ENCODE measurements at regions not wholly inside any gene's neighbourhood (a gene's known extent, or its start where the extent isn't known, plus 50 kb on each side); places are given as distances from the start of the nearest gene placed in this dataset.
"Not testable (repeated sequence)": the region's sequence is repeated elsewhere in the genome, so short reads cannot be mapped to it uniquely, and the experiment has no call there.

DNA sequence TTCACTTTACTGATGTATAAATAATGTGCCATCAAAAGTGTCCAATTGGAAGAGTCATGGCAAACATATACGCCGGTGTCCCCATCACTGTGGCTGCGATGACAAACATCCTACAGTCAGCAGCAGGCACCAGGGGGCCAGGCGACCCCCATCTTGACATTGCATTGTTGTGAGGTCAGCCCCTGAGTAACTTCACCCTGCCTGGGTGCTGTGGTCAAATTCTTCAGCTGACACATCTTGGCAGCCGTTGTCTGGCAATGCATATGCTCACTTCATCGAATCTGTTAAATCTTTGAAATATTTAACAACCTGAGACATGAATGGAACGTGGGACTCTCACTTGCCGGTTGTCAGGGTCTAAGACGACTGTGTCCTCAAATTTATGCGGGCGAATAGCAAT, 430.9 kb downstream of the BRD1 start:
- DNase-seq (ENCODE audit: low read depth): no peak

DNA sequence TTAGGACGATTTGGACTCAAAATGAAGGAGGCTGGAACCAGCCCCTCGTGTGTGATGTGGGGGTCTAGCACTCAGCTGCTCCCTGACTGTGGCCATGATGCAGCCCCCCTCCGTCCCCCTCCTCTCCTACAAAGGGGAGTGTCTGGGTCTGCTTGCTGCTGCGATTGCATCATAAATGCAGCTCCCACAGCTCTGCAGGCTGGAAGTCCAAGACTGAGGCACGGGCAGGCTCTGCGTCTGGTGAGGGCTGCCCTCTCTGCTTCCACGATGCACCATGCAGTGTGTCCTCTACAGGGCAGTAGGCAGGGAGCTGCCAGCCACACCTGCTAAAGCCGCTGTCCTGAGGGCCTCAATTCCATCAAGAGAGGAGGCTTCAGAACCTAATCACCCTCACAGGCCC, 432.1 kb downstream of the BRD1 start:
- DNase-seq (ENCODE audit: low read depth): no peak

DNA sequence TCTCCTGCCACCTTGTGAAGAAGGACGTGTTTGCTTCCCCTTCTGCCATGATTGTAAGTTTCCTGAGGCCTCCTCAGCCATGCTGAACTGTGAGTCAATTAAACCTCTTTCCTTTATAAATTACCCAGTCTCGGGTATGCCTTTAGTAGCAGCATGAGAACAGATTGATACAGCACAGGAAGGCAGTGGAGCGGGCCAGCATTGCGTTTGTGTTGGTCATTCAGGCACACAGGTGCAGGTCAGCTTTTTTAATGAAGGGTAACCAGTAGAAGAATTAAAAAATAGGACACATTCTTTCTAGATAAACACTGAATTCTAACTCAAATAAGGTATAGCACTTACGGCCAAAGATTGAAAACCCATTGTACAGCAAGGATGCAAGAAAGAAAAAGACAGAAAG, 432.6 kb downstream of the BRD1 start:
- not testable (repeated sequence) for DNase-seq (ENCODE audit: low read depth)

DNA sequence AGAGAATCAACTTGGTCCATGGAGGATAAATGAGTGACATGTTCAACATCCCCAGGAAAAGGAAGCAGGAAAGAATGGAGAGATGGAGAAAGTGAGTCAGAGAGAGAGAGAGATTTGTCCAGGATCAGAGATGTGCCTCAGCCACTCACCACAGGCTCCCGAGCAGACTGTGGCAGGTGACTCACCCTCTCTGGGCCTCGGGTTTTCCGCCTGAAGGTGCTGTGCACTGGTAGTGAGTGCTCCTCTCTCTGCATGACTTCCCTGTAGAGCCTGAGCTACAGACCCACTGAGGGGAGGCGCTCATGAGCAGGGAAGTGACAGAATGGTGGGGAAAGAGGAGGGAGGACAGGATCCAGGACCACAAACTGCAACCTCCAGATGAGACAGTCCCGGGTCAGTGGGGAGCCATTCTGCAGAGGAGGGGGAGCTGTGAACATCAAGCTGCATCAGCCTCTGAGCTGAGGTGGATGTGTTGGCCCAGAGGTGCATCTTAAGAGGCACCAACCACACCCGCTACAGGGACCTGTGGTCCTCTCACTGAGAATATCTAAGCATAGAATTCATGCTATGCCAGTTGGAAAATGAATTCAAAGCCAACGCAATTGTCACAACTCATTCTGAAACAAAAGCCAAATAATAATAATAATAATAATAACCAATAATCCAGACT, 433.4 kb downstream of the BRD1 start:
- no peak for DNase-seq (ENCODE audit: low read depth)

DNA sequence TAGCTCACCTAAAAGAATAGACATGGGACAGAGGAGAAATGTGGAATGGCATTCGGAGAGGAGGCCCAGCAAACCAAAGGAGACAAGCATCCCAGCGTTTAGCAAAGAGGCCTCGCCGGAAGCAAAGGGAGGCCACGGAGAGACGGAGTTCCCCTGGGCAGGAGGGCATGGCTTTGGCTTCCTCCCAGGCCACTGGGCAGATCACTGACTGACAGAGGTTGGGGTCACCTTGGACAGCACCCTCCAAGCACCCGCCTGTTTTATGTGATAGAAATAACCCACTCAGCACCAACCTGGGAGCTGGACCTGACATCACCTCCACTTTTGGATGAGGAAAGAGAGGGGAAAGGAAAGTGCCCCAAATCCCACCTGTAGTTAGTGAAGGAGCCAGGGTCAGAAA, 434.1 kb downstream of the BRD1 start:
- no peak for DNase-seq (ENCODE audit: low read depth)

DNA sequence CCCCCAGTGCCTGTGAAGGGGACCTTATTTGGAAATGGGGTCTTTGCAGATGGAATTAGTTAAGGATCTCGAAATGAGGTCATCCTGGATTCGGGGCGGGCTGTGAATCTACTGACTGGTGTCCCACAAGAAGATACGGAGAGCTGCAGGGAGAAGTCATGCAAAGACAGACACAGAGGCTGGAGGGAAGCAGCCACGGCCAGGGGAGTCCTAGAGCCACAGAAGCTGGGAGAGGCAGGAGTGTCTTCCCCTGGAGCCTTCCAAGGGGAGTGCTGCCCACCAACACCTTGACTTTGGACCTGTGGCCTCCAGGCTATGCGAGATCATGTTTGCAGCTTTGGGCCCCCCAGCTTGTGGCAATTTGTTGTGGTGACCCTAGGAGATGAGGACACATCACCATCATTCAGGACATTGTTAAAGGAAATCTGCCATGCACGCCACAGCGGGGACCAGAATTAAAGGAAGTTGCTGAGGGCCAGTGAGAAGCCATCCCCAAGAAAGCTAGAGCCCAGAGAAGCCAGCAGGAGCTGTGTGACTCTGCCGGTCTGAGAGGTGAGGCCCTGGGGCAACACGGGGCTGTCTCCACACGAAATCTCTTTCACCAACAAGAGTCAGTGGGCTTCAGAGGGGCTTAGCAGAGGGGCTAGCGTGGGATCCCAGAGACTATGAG, 434.7 kb downstream of the BRD1 start:
- DNase-seq (ENCODE audit: low read depth): no peak

DNA sequence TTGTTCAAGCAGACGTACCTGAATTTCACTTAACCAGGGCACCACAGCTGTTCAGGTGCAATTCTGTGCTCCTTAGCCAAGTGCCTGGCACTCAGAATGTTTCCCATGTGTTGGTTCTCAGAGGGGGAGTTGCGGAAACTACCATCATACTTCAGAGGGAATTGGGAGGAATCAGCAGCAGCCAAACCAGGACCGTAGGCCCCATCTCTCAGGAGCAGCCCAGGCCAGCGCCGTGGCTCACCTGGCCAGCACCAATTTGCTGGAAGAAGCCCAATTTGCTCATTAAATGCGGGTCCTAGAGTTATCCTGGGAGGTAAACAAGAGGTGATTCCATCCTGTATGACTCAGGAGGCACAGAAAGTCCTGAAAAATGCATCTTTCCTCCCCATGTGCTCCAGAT, 435.4 kb downstream of the BRD1 start:
- DNase-seq (ENCODE audit: low read depth): no peak

DNA sequence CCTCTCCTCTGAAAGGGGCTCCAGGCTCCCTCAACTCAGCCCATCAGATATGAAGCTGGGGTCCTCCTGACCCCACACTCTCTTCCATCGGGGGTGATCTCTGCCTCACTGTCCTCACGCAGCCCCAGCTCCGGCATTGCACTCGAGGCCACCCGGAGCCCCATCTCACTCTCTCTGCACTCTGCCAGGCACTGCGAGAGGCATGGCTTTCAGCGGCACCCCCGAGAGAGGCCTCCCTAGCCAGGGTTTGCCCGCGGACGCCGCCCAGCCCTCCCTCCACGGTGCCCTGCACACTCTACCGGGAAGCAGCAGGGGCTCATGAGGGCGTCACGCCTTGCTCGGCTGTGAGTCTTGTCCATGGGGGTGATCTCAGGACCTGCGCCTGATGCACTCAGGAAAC, 436.2 kb downstream of the BRD1 start:
- no peak for DNase-seq (ENCODE audit: low read depth)

DNA sequence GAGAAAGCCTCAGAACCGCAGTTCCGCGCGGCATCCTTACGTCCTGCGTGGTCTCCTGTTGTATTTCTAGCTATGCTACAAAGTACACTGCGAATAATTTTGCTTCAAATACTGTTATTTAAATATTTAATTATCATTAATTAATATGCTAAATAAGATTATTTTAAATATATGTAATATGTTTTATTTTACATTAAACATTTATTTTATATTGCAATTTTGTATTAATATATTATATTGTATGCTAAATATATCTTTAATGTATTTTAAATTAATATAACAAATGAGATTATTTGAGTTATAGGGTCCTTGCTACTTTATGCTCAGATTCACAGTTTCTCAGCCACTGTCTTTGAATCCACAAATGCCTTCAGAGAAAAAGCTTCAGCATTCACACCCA, 436.7 kb downstream of the BRD1 start:
- no peak for DNase-seq (ENCODE audit: low read depth)

DNA sequence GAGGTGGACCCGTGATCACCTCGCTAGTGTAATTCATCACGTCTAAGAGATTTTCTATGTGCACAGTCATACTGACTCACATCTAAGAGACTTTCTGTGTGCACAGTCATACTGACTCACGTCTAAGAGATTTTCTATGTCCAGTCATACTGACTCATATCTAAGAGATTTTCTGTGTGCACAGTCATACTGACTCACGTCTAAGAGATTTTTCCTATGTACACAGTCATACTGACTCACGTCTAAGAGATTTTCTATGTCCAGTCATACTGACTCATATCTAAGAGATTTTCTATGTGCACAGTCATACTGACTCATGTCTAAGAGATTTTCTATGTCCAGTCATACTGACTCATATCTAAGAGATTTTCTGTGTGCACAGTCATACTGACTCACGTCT, 443.8 kb downstream of the BRD1 start:
- not testable (repeated sequence) for DNase-seq (ENCODE audit: low read depth)

DNA sequence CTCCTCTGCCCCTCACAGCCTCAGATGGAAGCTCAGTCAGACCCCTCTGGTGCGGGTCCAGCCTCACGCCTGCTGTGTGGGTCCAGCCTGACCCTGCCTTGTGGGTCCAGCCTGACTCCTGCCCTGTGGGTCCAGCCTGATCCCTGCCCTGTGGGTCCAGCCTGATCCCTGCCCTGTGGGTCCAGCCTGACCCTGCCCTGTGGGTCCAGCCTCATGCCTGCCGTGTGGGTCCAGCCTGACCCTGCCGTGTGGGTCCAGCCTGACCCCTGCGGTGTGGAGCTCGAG, 445.3 kb downstream of the BRD1 start:
- no peak for DNase-seq (ENCODE audit: low read depth)

DNA sequence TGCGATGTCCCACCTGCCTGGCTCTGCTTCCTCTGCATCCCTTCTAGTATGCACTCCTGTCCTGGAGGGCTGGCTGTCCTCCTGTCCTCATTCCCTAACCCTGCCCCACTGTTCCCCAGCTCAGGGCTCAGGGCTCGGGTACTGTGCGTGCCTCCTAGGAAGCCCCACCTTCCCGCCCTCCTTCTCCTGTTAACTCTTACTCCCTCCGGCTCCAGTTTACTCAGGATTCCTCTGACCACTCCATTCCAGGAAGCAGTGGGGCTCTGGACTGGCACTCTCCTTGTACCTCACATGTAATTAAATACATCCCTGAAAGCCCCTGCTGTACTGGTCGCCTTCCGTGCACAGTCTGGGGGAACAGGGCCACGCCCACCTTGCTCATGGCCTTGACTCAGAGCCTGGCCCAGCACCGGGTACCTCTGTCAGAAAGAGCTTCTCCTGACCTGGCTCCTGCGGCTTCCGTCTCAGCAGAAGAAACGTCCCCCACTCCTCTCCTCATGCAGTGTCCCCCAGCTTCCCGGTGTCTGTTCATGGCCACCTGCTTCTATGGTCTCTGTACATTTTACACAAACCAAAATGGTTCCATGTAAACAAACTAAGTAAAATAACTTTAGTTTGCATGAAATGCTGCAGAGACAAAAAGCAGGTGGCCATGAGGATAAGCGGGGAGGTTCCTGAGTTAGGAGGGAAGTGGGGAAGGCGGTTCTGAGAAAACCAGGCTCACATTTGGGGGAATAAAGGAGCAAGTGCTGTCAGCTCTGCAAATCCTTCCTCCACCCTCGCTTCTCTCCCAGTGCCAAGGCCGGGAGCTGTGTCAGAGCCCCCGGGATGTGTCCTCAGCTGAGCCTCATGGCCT, 445.9 kb downstream of the BRD1 start:
- DNase-seq (ENCODE audit: low read depth): no peak

DNA sequence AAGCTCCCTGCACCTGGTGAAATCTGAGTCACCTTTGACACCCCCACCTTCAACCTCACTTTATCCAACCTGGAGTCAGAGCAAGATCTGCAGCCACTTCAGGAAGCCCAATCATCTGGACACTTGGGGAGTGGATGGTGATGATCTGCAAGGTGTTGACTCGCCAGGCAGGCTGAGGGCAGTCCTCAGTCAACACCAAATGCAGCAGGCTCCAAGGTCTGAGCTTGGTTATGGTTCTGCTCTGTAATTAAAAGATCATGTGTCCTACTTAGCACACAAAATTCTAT, 446.9 kb downstream of the BRD1 start:
- DNase-seq (ENCODE audit: low read depth): no peak

DNA sequence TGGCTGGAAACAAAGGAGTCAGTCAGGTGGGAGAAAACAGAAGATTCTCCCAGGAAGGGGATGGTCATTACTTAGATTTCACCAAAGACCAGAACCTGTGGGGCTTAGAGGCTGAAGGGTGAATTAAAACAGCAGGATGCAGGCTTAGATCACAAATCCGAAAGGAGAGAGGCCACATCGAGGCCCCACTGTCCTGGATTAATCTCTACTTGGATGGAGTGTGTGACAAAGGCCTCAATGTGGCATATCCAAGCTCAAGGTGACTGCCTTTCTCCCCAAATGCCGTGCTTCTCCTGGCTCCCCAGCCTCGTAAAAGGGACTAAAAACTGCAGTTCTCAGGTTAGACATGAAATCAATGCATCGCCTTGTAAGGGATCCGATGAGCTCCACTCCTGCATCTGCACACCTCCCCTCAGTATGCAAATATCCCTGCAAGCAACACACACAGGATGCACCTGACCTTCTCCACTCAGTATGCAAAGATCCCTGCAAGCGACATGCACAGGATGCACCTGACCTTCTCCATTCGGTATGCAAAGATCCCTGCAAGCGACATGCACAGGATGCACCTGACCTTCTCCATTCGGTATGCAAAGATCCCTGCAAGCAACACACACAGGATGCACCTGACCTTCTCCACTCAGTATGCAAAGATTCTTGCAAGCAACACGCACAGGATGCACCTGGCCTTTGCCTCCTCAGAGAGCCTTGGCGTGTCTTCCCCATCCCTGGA, 447.4 kb downstream of the BRD1 start:
- DNase-seq (ENCODE audit: low read depth): no peak

DNA sequence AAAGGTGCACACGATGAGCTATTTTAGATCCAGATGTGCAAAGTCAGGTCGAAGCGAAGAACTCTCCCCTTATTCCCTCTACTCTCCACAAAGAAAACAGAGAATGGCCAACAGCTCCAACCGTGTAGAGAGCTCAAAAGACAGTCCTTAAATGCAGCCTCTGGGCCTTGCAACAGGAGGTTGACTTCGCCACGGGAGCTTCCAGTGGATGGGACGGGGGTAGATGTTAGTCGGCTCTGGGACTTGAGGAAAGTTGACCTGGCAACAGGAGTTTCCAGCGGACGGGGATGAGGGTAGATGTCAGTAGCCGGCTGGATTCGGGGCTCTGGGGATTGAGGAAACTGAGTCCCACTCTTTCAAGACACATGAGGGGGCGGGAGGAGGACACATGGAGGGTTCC, 450.4 kb downstream of the BRD1 start:
- no peak for DNase-seq (ENCODE audit: low read depth)

DNA sequence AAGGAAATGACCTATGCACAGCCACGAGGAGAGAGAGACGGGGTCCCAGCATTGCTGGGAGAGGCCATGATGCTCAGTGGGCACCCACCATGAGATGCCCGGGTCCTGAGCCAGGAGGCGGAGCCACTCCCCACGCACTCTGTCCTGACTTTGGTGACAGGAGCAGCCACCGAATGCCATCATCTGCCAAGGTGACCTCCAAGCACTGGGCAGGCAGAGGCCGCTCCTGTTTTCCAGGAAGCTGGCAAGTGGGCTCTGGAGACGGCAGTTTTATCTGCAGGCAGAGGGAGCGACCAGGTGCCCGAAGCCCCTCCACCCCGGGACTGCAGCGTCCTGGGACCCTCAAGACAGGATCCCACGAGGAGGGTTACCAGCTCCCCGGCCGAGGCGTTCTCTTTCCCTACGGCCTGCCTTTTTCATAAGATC, 453.9 kb downstream of the BRD1 start:
- DNase-seq (ENCODE audit: low read depth): no peak

DNA sequence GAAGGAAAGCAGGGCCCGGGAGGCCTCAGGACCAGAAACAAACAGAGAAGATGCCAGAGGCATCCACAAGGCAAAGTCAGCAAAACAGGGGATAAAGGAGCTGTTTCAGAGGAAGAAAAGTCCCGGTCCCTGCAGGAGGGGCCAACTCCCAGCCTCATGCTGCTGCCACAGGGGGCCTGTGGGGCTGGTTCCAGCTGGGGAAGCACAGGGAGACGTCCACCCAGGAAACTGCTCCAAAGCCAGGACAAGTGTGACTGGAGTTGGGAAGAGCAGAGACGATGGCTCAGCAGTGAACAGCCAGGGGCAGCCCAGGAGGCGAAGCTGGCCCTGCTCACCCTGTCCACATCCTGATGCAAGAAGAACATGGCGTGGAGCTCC, 454.4 kb downstream of the BRD1 start:
- DNase-seq (ENCODE audit: low read depth): no peak

DNA sequence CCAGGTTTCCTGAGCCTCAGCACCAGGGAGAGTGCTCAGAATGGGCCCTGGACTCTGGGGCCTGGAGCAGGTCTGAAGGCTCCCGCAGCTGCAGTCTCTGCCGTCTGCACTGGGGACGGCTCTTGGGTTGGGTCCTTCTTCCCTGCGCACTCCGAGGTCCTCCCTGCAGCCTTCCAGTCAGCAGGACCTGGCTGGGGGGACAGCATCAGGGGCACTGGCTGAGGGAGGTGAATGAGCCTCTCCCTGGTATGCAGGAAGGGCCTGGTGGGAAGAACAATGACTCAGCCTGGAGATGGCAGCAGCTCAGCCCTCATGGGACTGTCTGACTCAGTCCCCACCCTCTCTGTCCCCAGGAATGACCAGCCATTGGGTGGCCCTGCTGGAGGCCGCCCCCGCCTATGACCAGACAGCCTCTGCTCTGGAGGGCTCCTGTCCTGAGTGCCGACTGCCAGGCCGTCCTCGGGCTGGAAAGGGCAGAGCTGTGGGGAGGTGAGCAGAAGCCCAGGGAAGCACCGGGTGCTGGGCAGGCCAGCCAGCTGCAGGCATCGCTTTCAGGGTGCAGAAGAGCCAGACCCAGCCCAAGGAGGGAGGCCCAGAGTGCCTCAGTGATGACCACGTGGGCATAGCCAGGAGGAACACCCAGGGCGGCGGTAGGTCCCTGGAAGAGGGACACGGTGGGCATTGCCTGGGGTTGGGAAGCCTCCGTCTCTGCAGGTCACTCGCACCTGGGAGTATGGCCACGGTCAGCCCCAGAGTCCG, 455.0 kb downstream of the BRD1 start:
- no peak for DNase-seq (ENCODE audit: low read depth)

DNA sequence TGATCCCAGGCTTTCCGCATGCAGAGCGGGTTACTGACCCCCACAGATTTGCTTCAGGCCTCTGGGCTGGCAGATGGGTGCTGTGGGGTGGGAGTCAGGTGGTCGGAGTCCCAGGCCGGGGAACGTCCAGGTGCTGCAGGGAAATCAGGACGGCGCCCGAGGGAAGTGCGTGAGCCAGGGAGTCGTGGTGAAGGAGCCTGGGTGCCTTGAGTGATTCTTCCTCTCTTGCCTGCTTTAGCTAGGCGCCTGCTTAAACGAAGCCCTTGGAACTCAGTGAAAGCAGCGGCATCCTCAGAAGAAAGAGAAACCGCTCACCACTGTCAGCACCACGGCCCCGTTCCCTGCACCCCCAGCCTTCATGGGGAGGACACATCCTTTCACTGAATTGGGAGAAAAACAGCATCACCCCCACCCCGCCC, 455.6 kb downstream of the BRD1 start:
- DNase-seq (ENCODE audit: low read depth): no peak

DNA sequence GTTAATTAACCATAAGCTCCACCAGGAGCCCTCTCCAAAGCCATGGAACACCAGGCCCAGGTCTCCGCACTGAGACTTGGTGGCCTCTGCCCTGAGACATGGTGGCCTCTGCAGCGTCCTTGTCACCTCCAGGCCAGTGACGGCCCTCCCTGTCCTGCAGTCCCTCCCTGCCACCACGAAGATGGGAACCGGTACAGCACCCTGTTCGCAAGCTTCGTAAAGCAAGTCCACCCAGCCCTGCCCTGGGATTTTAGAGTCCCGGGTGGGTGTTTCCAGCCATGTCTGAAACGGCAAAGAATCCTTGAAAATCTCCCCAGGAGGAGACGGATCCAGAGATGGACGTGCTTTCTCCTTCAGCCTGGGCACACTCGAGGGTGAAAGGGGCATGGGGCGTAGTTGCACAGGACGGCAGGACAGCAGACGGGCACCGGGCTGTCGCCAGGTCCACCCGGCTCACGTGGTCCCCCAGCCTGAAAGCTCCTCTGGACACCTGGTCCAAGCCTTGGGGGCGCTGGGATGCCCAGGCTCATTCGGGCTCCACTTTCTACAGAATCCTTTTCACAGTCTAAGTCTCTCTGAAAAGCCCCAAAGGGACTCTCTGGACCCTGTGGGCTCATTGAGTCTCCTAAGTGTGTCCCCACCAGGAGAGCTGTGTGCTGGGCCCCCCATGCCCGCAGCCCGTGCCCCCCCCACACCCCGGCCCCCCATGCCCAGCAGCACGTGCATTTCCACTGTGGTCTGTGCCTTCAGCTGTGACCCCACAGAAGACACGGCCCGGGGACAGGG, 456.2 kb downstream of the BRD1 start:
- no peak for DNase-seq (ENCODE audit: low read depth)
